ENCODE measurements at regions not wholly inside any gene's neighbourhood (a gene's known extent, or its start where the extent isn't known, plus 50 kb on each side); places are given as distances from the start of the nearest gene placed in this dataset.

GRCh38 chr1:105243411-105243810, 1493.7 kb downstream of the AMY1C start:
- no peak for TF ChIP-seq EZH2 (IDR thresholded peaks at IDR 0.05; ENCODE audit: borderline replicate concordance, insufficient read depth, low read depth, low read length, poor library complexity, severe bottlenecking)
- TF ChIP-seq, protein P1, sequence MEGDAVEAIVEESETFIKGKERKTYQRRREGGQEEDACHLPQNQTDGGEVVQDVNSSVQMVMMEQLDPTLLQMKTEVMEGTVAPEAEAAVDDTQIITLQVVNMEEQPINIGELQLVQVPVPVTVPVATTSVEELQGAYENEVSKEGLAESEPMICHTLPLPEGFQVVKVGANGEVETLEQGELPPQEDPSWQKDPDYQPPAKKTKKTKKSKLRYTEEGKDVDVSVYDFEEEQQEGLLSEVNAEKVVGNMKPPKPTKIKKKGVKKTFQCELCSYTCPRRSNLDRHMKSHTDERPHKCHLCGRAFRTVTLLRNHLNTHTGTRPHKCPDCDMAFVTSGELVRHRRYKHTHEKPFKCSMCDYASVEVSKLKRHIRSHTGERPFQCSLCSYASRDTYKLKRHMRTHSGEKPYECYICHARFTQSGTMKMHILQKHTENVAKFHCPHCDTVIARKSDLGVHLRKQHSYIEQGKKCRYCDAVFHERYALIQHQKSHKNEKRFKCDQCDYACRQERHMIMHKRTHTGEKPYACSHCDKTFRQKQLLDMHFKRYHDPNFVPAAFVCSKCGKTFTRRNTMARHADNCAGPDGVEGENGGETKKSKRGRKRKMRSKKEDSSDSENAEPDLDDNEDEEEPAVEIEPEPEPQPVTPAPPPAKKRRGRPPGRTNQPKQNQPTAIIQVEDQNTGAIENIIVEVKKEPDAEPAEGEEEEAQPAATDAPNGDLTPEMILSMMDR (IDR thresholded peaks at IDR 0.05), result no peak
